M059J (cell line): ENCODE measurements at regions not wholly inside any gene's neighbourhood (a gene's known extent, or its start where the extent isn't known, plus 50 kb on each side); places are given as distances from the start of the nearest gene placed in this dataset.
A peak's percentile ranks its signal among the peaks of the same experiment; 100 is the strongest.

Source experiments
- DNase-seq: peaks from one replicate; pipeline ENCODE4 v3.0.0-alpha.2; 2012; ENCODE audit warnings: low read depth

GRCh38 chr2:57567245-57567644 lies 479.4 kb upstream of the VRK2 start:
- no peak for DNase-seq

- no peak for DNase-seq
Measured at GRCh38 chr2:57569396-57569795, 477.2 kb upstream of the VRK2 start.

- DNase-seq, result no peak
Measured at GRCh38 chr2:57570961-57571360, 475.6 kb upstream of the VRK2 start.

- DNase-seq, result no peak
Measured at GRCh38 chr2:57575700-57576268, 470.8 kb upstream of the VRK2 start.

- DNase-seq, result no peak
Measured at GRCh38 chr2:57576983-57577382, 469.6 kb upstream of the VRK2 start.

GRCh38 chr2:57597940-57598339 lies 448.7 kb upstream of the VRK2 start:
- DNase-seq, result no peak

GRCh38 chr2:57598551-57598950 lies 448.1 kb upstream of the VRK2 start:
- DNase-seq, result no peak

GRCh38 chr2:57602733-57603132 lies 443.9 kb upstream of the VRK2 start:
- no peak for DNase-seq

- no peak for DNase-seq
Measured at GRCh38 chr2:57614988-57615387, 431.6 kb upstream of the VRK2 start.

- no peak for DNase-seq
Measured at GRCh38 chr2:57615855-57616556, 430.6 kb upstream of the VRK2 start.

GRCh38 chr2:57617318-57617717 lies 429.3 kb upstream of the VRK2 start:
- no peak for DNase-seq

- DNase-seq, result no peak
Measured at GRCh38 chr2:57621122-57621663, 425.4 kb upstream of the VRK2 start.

- DNase-seq, result no peak
Measured at GRCh38 chr2:57622009-57622408, 424.6 kb upstream of the VRK2 start.

GRCh38 chr2:57656198-57656597 lies 390.4 kb upstream of the VRK2 start:
- DNase-seq, result no peak

- DNase-seq, result no peak
Measured at GRCh38 chr2:57669570-57669969, 377.0 kb upstream of the VRK2 start.

GRCh38 chr2:57674025-57674424 lies 372.6 kb upstream of the VRK2 start:
- DNase-seq, result no peak

- no peak for DNase-seq
Measured at GRCh38 chr2:57674743-57675142, 371.9 kb upstream of the VRK2 start.

GRCh38 chr2:57677296-57677695 lies 369.3 kb upstream of the VRK2 start:
- DNase-seq, result no peak

- DNase-seq, result no peak
Measured at GRCh38 chr2:57681650-57682049, 365.0 kb upstream of the VRK2 start.

- DNase-seq, result no peak
Measured at GRCh38 chr2:57685032-57685431, 361.6 kb upstream of the VRK2 start.

- no peak for DNase-seq
Measured at GRCh38 chr2:57692395-57692794, 354.2 kb upstream of the VRK2 start.

GRCh38 chr2:57693177-57693576 lies 353.4 kb upstream of the VRK2 start:
- no peak for DNase-seq

- no peak for DNase-seq
Measured at GRCh38 chr2:57693965-57694364, 352.6 kb upstream of the VRK2 start.

GRCh38 chr2:57696016-57696415 lies 350.6 kb upstream of the VRK2 start:
- DNase-seq, result peak; percentile 93
